Ishikawa (cell line): ENCODE measurements at regions not wholly inside any gene's neighbourhood (a gene's known extent, or its start where the extent isn't known, plus 50 kb on each side); places are given as distances from the start of the nearest gene placed in this dataset.

Source experiments
- CEBPB ChIP-seq: IDR thresholded peaks from 2 replicates; pipeline ENCODE4 v1.6.1; 2012
- EGR1 ChIP-seq: IDR thresholded peaks from 2 replicates; pipeline ENCODE4 v1.6.1; 2012
- EP300 ChIP-seq: IDR thresholded peaks from 2 replicates; pipeline ENCODE4 v1.6.1; 2012; ENCODE audit warnings: borderline replicate concordance
- TAF1 ChIP-seq: IDR thresholded peaks from 2 replicates; pipeline ENCODE4 v1.6.1; 2012; ENCODE audit warnings: low read depth, mild to moderate bottlenecking
- TCF12 ChIP-seq: IDR thresholded peaks from 2 replicates; pipeline ENCODE4 v1.6.1; 2012; ENCODE audit warnings: low read depth
- TEAD4 ChIP-seq: IDR thresholded peaks from 2 replicates; pipeline ENCODE4 v1.6.1; 2012
- YY1 ChIP-seq: IDR thresholded peaks from 2 replicates; pipeline ENCODE4 v1.6.1; 2012; ENCODE audit warnings: low read depth
- ZBTB7A ChIP-seq: IDR thresholded peaks from 2 replicates; pipeline ENCODE4 v1.6.1; 2012; ENCODE audit warnings: low read depth
- TF ChIP-seq, protein P1 (sequence below): IDR thresholded peaks from 2 replicates; pipeline ENCODE4 v1.6.1; 2012; ENCODE audit warnings: low read depth, mild to moderate bottlenecking

DNA sequence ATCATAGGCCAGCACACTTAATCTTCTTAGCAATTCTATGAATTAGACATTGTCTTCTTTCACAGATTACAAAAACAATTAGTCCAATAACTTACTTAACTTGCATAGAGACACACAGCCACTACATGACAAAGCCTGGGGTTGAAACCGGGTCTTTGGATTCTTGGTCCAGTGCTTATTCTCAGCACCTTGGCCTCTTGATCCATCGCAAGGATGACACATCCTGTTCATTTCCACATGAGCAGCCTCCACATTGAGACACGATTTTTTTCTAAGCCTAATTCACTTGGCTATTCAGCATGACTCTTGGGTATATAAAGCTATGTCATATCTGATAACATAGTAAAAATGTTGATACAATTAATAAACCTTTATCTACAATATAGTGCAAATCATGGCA, 221.0 kb upstream of the FOXD3 start:
- TF ChIP-seq, protein P1, sequence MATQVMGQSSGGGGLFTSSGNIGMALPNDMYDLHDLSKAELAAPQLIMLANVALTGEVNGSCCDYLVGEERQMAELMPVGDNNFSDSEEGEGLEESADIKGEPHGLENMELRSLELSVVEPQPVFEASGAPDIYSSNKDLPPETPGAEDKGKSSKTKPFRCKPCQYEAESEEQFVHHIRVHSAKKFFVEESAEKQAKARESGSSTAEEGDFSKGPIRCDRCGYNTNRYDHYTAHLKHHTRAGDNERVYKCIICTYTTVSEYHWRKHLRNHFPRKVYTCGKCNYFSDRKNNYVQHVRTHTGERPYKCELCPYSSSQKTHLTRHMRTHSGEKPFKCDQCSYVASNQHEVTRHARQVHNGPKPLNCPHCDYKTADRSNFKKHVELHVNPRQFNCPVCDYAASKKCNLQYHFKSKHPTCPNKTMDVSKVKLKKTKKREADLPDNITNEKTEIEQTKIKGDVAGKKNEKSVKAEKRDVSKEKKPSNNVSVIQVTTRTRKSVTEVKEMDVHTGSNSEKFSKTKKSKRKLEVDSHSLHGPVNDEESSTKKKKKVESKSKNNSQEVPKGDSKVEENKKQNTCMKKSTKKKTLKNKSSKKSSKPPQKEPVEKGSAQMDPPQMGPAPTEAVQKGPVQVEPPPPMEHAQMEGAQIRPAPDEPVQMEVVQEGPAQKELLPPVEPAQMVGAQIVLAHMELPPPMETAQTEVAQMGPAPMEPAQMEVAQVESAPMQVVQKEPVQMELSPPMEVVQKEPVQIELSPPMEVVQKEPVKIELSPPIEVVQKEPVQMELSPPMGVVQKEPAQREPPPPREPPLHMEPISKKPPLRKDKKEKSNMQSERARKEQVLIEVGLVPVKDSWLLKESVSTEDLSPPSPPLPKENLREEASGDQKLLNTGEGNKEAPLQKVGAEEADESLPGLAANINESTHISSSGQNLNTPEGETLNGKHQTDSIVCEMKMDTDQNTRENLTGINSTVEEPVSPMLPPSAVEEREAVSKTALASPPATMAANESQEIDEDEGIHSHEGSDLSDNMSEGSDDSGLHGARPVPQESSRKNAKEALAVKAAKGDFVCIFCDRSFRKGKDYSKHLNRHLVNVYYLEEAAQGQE, result no peak
- TF ChIP-seq ZBTB7A (no peak), TAF1 (no peak), EGR1 (no peak), CEBPB (no peak), TEAD4 (no peak), TCF12 (no peak), YY1 (no peak), EP300 (no peak)
